ENCODE measurements at regions not wholly inside any gene's neighbourhood (a gene's known extent, or its start where the extent isn't known, plus 50 kb on each side); places are given as distances from the start of the nearest gene placed in this dataset.

DNA sequence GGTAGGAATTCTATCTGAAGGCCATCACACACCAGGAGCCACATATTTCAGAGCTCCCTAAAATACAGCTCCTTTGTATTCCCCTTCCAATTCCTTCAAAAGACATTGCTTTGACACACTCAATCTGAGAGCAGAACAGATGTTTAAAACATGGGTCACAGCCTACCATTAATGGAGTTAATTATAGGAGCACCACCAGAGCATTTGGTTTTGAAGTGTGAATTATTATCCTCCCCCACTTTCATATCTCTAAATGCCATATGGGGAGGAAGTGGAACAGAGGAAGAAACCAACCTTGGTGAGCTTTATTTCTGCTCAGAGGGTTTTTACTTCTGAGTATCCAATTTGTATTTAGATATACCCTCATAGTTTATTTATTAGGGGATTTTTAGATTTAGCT, 50.7 kb upstream of the TNFRSF21 start:
- DNase-seq (ENCODE audit: low spot score): no peak

DNA sequence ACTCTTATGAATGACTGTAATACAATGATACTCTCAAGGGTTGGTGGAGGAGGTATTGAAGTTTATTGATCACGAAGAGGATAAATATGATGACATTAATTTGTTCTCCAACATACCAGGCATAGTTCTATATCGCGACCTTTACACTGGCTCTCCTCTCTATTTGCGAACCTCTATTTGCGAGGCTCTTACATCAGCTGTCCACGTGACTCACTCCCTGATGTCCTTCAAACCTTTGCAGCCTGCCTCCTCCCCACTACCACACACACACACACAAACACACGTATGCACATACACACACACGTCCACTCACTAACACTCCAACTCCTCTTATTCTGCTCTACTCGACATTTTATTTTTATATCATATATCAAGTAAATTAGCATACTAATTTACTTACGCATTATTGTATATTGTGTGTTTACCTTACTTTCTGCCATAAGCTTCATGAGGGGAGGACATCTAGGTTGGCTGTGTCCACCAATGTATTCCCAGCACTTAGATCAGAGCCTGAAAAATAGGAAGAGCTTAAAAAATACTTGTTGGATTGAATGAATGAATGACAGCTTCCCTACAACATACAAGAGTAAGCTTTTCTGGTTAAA, 53.3 kb upstream of the TNFRSF21 start:
- DNase-seq (ENCODE audit: low spot score): no peak

DNA sequence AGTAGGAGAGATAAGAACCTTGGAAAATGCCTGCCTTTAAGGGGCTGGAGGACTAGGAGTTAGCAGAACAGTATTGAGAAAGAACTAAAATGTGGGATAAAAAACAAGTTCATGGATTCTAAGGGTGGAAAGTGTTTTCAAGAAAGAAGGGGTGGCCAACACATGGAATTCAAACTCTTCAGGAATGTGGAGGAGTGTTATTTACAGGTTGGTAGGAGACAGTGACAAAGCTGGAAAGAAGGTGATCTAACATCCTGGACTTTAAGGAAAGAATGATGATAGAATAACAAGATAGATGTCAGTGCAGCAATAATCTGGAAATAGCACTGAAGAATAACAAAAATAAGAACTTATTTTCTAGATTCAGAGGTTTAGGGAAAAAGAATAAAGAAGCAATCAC, 54.0 kb upstream of the TNFRSF21 start:
- DNase-seq (ENCODE audit: low spot score): no peak

DNA sequence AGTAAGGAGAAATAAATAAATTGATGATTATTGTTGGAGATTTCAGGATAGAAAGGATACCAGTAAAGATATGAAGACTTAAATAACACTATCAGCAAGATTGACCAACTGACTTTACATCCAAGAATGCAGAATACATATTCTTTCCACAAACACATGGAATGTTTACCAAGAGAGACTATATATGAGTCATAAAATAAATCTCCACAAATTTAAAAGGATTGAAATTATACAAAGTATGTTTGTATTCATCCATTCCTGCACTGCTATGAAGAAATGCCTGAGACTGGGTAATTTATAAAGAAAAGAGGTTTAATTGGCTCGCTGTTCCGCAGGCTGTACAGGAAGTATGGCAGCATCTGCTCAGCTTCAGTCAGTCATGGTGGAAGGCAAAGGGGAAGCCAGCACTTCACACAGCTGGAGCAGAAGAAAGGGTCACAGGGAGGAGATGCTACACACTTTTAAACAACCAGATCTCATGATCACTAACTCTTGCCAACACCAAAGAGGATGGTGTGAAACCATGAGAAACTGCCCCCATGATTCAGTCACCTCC, 56.7 kb upstream of the TNFRSF21 start:
- DNase-seq (ENCODE audit: low spot score): no peak

GRCh38 chr6:47371139-47371869, 61.6 kb upstream of the TNFRSF21 start:
- DNase-seq (ENCODE audit: low spot score): no peak

DNA sequence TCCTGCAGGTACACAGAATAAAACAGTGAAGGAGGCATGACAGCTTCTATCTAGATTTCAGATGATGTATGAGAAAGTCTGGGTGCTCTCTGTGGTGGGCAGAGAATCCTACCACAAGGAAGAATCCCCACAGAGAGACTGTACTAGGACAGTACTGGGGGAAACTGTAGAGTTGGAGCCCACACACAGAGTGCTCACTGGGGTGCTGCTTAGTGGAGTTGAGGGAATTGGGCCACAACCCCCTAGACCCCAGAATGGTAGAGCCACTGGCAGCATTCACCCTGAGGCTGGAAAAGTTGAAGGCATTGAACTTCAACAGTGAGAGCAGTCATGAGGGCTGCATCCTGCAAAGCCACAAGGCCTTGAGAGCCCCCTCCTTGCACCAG, 62.2 kb upstream of the TNFRSF21 start:
- no peak for DNase-seq (ENCODE audit: low spot score)

GRCh38 chr6:47372318-47372717, 62.6 kb upstream of the TNFRSF21 start:
- DNase-seq (ENCODE audit: low spot score): no peak

DNA sequence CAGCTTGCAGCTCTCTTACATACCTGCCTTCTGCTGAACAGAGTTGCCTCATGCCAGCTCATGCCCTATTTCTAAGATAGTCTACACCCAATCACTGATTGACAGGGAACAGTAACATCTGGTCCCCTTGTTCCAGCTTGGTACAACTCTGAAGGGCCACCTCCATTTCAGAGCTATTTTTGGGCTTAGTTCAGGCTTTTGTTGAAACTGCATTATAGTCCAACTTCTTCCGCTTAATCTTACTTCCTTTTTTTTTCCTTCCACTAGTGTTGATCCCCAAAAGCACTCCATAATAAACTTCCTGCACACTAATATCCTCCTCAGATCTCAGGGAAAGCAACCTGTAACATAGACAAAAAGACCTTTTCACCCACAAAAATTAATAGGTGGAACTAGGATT, 65.7 kb upstream of the TNFRSF21 start:
- DNase-seq (ENCODE audit: low spot score): no peak

- no peak for DNase-seq (ENCODE audit: low spot score)
These were observed 67.2 kb upstream of the TNFRSF21 start for GRCh38 chr6:47376930-47377329.

- no peak for DNase-seq (ENCODE audit: low spot score)
These were observed 68.3 kb upstream of the TNFRSF21 start for GRCh38 chr6:47377971-47378370.

- DNase-seq (ENCODE audit: low spot score): no peak
These were observed 69.6 kb upstream of the TNFRSF21 start for GRCh38 chr6:47379328-47379727.

- DNase-seq (ENCODE audit: low spot score): no peak
These were observed 70.5 kb upstream of the TNFRSF21 start for GRCh38 chr6:47380251-47380650.

DNA sequence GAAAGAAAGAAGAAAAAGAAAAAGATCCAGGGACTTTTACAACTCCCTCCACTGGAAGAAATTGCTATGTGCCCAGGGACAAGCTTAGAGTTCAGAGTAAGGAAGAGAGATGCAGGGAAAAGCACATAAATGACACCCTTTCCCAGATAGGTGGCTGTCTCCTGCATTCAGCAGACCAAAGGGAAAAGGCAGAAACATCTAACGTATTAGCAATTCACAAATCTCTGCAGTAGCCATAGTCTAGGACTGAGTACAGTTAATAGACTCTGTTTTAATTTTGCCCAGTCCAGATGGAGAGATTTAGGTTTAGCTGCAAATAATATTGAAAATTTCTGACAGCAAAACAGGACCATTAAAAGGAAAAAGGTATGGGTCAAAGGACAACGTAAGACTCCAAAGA, 71.3 kb upstream of the TNFRSF21 start:
- no peak for DNase-seq (ENCODE audit: low spot score)

GRCh38 chr6:47383360-47383759, 73.7 kb upstream of the TNFRSF21 start:
- DNase-seq (ENCODE audit: low spot score): no peak

DNA sequence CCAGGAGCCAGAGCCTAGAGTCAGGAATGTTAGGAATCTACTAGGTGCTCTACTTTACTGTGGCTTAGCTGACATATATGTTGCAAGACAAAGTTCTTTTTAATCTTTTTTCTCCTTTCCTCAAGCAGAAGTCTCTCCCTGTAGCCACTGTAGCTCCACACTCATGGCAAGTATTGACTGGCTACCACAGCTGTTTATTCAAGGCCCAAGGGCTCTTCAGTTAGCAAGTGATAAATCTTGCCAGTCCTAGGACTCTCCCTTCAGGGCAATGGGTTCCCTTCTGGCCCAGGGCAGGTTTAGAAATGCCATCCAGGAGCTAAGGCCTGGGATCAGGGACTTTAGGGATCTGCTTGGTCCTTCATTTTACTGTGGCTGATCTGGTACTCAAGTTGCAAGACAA, 82.0 kb upstream of the TNFRSF21 start:
- DNase-seq (ENCODE audit: low spot score): no peak

- no peak for DNase-seq (ENCODE audit: low spot score)
These were observed 82.5 kb upstream of the TNFRSF21 start for GRCh38 chr6:47392251-47392650.

DNA sequence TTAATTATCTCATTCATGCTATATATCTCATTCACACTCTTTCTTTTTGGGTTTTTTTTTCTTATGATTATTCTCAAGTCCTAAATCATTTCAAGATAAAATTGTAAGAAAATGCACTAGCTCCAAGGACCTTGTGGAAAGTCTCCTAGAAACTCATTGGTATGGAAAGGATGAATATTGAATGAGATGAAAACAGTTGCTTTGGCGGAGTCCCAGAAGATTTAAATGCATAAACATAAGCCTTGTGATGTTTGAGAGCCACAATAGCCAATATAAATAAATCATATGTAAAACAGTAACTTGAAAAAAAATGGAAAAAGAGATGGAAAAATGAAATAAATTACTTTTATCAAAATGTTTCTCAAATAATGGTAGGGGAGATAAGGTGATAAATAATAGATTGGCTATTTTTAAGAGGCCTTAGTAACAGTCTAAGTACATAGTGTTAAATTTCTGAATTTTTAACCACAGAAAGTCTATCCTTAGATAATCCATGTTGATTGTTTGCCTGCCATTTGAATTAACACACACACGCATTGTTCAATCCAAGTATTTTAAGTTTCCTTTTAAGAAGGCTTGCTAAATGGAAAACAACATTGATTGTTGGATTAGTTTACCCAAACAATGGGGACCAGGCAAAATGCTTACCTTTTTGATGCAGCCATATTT, 81.1 kb upstream of the CD2AP start:
- no peak for DNase-seq (ENCODE audit: low spot score)

GRCh38 chr6:47400581-47400980, 77.0 kb upstream of the CD2AP start:
- DNase-seq (ENCODE audit: low spot score): no peak

DNA sequence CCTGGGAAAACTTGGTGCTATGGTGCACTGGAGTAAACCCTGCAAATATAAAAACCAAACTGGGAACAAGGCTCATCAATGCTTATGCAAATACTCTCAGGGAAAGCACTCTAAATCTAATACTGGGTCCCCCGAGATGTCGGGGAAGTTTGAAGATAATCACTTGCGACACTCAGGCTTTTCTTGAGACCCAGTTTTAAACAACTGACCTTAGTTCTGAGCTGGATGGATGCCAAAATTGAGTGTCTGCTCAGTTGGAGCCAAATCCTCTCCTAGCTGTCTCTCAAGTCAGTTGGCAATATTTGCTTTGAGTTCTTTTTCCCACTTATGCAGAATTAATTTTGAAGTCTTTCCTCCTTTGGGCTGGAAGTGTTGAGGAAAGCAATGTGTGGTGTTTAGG, 75.5 kb upstream of the CD2AP start:
- no peak for DNase-seq (ENCODE audit: low spot score)

GRCh38 chr6:47403056-47403455, 74.5 kb upstream of the CD2AP start:
- DNase-seq (ENCODE audit: low spot score): no peak

DNA sequence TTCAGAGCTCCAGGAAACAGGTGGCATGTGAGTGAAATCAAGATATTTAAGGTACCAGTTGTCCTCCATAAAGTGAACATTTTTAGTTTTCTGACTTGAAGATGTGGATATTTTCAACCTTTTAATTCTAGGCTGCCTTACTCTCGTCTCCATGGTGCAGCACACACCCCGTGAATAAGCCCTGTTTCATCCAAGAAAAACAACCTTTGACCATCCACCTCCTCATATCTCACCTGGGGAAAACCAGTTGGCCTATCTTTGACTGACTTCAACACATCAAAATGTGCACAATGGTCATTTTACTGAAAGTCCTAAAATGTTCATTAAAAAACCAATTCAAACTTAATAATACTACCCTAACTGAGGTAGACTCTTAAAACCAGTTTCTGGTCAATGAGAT, 73.8 kb upstream of the CD2AP start:
- DNase-seq (ENCODE audit: low spot score): no peak

- DNase-seq (ENCODE audit: low spot score): no peak
These were observed 73.2 kb upstream of the CD2AP start for GRCh38 chr6:47404435-47404834.

DNA sequence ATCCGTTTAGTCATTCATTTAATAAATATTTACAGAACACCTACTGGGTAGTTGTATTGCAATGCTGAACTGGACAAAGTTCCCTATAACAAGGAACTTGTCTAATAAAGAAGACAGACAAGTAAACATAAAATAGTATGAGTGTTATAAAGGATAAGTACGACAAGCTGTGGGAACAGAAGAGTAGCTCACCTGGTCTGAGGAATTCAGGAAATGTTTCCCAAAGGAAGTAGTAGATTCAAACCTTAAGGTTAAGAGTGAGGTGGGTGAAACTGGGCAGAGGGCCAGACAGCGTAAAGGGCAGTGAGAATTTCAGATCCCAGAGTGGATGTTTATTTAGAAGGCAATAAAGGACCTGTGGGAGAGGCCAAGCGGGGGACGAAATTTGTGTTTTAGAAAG, 72.3 kb upstream of the CD2AP start:
- no peak for DNase-seq (ENCODE audit: low spot score)

Measured in kidney capillary endothelial cell (primary cell).